GM19099 (cell line): ENCODE measurements at regions not wholly inside any gene's neighbourhood (a gene's known extent, or its start where the extent isn't known, plus 50 kb on each side); places are given as distances from the start of the nearest gene placed in this dataset.

ENCODE experiments used
- POLR2A ChIP-seq: IDR thresholded peaks from 3 replicates; pipeline ENCODE4 v1.6.1; 2011; ENCODE audit warnings: low read depth; ENCODE audit not compliant: insufficient read length; ENCODE audit errors: extremely low read depth

DNA sequence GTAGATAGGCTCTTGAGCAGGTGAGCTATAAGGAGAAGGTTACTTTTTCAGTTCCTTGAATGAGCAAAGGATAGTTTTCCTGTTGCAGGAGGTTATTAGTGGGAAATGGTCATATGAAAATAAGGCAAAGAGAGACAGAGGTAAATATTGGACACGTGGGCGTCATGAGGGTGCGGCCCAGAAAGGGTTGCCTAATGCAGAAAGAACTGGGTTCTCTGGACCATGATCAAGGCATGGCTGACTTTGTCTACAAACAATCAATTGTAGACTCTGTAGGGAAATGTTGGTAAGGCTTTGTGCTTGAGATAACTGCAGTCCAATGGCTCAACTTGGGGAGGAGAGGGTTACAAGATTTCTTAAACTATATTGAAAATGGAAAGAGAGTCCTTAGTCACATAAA lies 585.8 kb downstream of the BCL11A start:
- TF ChIP-seq POLR2A: no peak

- TF ChIP-seq POLR2A: no peak
Measured at GRCh38 chr2:59963157-59963556, 590.3 kb downstream of the BCL11A start.

GRCh38 chr2:59961746-59962145 lies 591.7 kb downstream of the BCL11A start:
- TF ChIP-seq POLR2A: no peak

- no peak for TF ChIP-seq POLR2A
Measured at GRCh38 chr2:59959944-59960343, 593.5 kb downstream of the BCL11A start.

GRCh38 chr2:59957504-59957903 lies 596.0 kb downstream of the BCL11A start:
- no peak for TF ChIP-seq POLR2A

DNA sequence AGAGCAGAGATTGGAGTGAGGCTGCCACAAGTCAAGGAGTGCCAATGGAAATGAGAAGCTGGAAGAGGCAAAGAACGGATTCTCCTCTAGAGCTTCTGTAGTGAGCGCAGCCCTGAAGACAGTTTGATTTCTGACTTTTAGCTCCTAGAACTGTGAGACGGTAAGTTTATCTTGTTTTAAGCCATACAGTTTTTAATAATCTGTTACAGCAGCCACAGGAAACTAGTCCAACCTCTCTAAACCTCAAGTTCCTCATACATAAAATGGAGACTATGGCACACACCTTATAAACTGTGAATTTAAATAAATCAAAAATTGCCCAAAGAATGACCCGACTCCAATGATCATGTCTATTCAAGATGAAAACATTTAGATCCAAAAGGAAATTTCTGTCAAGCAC lies 596.5 kb downstream of the BCL11A start:
- TF ChIP-seq POLR2A: no peak

DNA sequence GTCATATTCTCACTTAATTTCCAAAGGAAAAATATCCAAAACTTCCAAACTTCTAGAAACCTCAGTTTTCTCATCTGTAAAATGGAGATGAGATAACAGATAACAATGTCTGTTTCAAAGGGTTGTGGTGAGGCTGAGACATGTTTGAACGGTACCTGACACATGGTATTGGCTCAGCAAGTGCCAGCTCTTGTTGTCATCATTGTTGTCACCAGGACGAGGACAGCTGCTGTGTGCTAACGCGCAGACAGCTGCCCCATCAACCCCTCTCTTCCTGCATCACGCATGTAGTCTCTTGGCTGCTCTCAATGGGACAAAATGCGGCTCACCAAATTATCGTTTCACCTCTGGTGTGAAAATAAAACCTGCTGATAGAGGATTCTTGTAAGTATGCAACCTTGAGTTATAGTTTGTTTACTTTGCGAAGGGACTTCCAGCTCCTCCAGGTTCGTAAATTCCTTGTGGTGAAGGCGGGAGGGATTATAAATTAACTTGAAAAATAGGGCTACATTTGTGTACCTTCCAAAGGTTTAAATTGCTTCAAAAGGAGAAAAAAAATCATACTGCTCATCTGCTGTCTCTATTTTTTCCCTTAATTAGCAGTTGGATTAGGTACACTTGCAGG lies 605.4 kb downstream of the BCL11A start:
- TF ChIP-seq POLR2A: no peak

- no peak for TF ChIP-seq POLR2A
Measured at GRCh38 chr2:59947209-59947608, 606.2 kb downstream of the BCL11A start.

DNA sequence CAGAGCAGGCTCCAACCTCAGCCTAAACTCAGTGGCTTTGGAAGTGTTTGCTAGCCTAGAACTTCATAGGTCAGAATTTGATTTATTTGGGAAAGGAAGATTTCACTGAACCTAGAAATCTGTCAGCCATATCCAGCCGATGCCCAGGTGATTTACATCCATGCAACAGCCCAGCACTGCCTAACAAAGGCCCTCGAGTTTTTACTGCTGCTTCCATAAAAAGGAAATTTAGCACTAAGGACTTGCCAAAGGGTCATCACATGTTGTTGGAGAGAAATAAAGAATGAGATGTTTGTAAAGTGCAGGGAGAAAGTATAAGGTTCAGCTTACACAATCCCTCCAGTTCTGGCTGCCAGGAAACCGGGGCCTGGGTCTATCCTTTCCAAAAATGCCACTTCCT lies 614.2 kb downstream of the BCL11A start:
- no peak for TF ChIP-seq POLR2A

GRCh38 chr2:59938181-59938580 lies 615.3 kb downstream of the BCL11A start:
- no peak for TF ChIP-seq POLR2A

- no peak for TF ChIP-seq POLR2A
Measured at GRCh38 chr2:59936048-59936447, 617.4 kb downstream of the BCL11A start.

DNA sequence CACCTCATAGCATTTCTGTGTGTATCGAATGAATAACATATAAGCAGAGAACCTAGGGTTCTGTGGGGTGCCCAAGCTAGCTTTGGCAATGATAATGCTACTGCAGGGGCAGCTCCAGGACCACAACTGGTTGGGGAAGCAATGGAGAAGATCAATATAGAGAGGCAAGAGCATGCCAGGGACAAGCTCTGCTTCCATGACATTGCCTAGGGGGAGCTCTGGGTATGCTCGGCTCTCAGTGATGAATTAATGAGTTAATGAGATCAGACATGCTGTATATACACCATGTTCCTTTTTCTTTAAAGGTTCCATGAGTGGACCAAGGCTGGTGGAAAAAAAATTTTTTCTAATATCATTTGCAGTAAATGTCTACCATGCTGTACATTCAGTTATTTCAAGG lies 618.4 kb downstream of the BCL11A start:
- no peak for TF ChIP-seq POLR2A

GRCh38 chr2:59933948-59934347 lies 619.5 kb downstream of the BCL11A start:
- TF ChIP-seq POLR2A: no peak

DNA sequence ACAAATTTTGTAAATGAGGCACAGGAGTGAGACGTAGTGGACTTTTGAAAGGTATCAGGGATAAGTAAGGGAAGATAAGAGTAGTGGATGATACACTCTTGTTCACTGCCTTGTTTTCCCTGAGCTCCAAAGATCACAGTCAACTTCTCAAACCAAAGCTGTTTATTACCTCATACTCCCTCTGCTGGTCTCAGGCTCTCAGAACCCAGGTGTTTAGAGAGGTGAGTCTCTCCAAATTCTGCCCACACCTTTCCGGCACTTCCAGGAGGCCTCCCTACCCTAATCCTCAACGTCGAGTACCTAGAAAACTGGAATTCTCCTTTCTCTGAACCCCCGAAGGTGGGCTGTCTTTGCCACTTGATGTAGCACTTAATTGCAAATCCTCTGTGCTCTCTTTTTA lies 621.1 kb downstream of the BCL11A start:
- no peak for TF ChIP-seq POLR2A

- TF ChIP-seq POLR2A: no peak
Measured at GRCh38 chr2:59930430-59930829, 623.0 kb downstream of the BCL11A start.

DNA sequence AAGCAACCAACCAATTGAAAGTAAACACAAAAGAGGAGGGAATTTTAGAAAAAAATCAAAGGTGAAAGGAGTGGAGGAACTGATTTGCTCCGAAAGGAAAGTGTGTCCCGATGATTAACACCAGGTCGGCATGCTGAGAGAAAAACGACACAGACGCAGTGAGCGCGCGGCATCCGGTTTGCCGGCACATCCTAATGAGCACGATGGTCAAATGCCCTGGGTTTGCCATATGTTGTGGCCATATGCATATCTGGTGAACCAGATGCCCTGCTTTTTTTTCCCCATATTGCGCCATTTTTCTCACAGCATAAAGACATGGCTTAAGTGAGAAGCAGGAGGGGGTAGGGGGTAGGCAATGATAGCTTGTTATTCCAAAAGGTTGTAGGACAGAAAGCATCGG lies 626.7 kb downstream of the BCL11A start:
- TF ChIP-seq POLR2A: no peak

DNA sequence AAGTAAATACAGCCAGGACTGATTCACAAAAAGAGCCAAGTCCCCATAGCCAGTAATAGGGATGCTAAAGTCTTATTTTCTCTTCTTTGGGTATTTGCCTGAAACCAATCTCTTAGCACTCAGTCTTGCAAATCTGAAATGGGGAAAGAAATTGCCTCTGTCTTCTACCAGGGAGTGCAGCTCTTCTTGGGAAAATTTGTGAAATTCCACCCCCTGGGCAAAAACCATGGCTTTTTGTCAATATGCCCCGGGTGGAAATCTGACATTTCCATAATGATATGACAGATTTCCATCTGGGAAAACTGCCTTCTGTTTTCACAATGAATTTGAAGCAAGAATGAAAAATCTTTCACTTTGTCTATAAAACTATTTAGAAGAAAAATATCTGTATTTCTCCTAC lies 628.1 kb downstream of the BCL11A start:
- TF ChIP-seq POLR2A: no peak

DNA sequence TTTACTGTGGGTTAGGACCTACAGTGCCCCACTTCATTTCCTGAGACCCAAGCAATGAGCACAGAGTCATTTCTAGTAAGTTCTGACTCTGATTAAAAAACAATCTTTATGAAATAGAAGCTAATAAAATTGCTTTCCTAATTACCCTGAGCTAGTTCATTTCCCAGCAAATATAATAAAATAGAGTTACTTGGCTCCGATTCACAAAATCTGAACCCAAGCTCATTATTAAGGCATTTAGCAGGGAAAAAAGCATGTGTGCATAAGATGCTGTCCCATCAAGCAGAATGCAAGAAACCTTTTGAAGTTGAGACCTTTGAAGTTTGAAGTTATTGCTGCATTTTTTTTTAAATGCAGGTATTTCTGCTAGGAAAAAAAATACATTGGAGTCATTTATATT lies 629.1 kb downstream of the BCL11A start:
- no peak for TF ChIP-seq POLR2A

- TF ChIP-seq POLR2A: no peak
Measured at GRCh38 chr2:59922450-59922849, 631.0 kb downstream of the BCL11A start.
